ENCODE measurements at regions not wholly inside any gene's neighbourhood (a gene's known extent, or its start where the extent isn't known, plus 50 kb on each side); places are given as distances from the start of the nearest gene placed in this dataset.

- no peak for TF ChIP-seq SPI1 (IDR thresholded peaks at IDR 0.05; ENCODE audit: borderline replicate concordance, low read depth)
- no peak for TF ChIP-seq REST (IDR thresholded peaks at IDR 0.05; ENCODE audit: insufficient replicate concordance, low read depth)
- no peak for TF ChIP-seq POLR2AphosphoS5 (IDR thresholded peaks at IDR 0.05; ENCODE audit: low read depth)
- TF ChIP-seq CTCF (IDR thresholded peaks at IDR 0.05; ENCODE audit: insufficient read depth, low read length) = no peak
- TF ChIP-seq GABPA (IDR thresholded peaks at IDR 0.05; ENCODE audit: low read depth) = no peak
- Histone ChIP-seq H3K27ac (replicated peaks) (no peak overlapping the region), H3K4me3 (replicated peaks; ENCODE audit: insufficient read depth, low read length) (no peak overlapping the region), H3K27me3 (ENCODE audit: insufficient read depth, poor library complexity, severe bottlenecking) (no peaks in the 10 kb centered on the region)
- no peak for DNase-seq (ENCODE audit: low read depth in 1 of 2, low spot score in 1 of 2)
Measured at GRCh38 chr5:58274191-58274590, 185.7 kb downstream of the PLK2 start.

DNA sequence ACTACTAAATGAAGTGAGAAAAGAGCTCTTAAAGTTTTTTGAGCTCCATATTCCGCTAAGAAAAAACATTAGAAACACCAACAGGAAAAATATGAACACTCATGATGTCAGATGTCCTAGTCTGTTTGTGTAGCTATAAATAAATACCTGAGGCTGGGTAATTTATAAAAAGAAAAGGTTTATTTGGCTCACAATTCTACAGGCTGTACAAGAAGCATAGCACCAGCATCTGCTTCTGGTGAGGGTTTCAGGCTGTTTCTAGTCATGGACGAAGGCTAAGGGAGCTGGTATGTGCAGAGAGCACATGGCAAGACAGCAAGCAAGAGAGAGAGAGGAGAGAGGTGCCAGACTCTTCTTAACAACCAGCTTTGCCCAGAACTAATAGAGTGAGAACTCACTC, 186.2 kb downstream of the PLK2 start:
- Histone ChIP-seq H3K27me3 (ENCODE audit: insufficient read depth, poor library complexity, severe bottlenecking) (no peaks in the 10 kb centered on the region), H3K4me3 (replicated peaks; ENCODE audit: insufficient read depth, low read length) (no peak overlapping the region), H3K27ac (replicated peaks) (no peak overlapping the region)
- no peak for DNase-seq (ENCODE audit: low read depth in 1 of 2, low spot score in 1 of 2)
- TF ChIP-seq SPI1 (IDR thresholded peaks at IDR 0.05; ENCODE audit: borderline replicate concordance, low read depth) (no peak), CTCF (IDR thresholded peaks at IDR 0.05; ENCODE audit: insufficient read depth, low read length) (no peak), REST (IDR thresholded peaks at IDR 0.05; ENCODE audit: insufficient replicate concordance, low read depth) (no peak), GABPA (IDR thresholded peaks at IDR 0.05; ENCODE audit: low read depth) (no peak), POLR2AphosphoS5 (IDR thresholded peaks at IDR 0.05; ENCODE audit: low read depth) (no peak)

DNA sequence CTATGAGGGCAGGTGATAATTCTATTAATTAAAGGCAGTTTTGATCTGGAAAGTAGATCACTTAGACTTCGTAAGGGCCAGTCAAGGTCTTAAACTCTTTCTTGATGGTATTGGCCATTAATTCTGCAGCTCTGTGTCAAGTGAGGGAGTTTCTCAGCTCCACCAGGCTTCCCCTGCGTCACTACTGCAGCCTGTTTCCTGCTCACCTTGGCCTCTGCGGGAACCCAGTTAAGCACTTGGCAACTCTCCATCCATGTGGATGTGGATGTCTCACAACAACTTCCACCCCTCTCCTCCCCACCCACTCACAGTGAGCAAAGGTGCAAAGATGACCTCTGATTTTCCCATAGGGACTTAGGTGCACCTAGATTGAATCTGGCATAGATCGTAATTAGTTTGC, 191.6 kb downstream of the PLK2 start:
- no peak overlapping the region for H3K27ac ChIP-seq (replicated peaks)
- TF ChIP-seq POLR2AphosphoS5 (IDR thresholded peaks at IDR 0.05; ENCODE audit: low read depth) (no peak), GABPA (IDR thresholded peaks at IDR 0.05; ENCODE audit: low read depth) (no peak), SPI1 (IDR thresholded peaks at IDR 0.05; ENCODE audit: borderline replicate concordance, low read depth) (no peak), REST (IDR thresholded peaks at IDR 0.05; ENCODE audit: insufficient replicate concordance, low read depth) (no peak), CTCF (IDR thresholded peaks at IDR 0.05; ENCODE audit: insufficient read depth, low read length) (no peak)
- H3K4me3 ChIP-seq (replicated peaks; ENCODE audit: insufficient read depth, low read length) = no peak overlapping the region
- no peaks in the 10 kb centered on the region for H3K27me3 ChIP-seq (ENCODE audit: insufficient read depth, poor library complexity, severe bottlenecking)
- DNase-seq (ENCODE audit: low read depth in 1 of 2, low spot score in 1 of 2) = no peak
